Fibroblast of mammary gland (primary cell): ENCODE measurements at regions not wholly inside any gene's neighbourhood (a gene's known extent, or its start where the extent isn't known, plus 50 kb on each side); places are given as distances from the start of the nearest gene placed in this dataset.
A peak's percentile ranks its signal among the peaks of the same experiment; 100 is the strongest.

Source experiments
- DNase-seq: peaks from one replicate; pipeline ENCODE4 v3.0.0-alpha.2; 2010; ENCODE audit warnings: low read depth
- H3K4me3 ChIP-seq: 2 replicates; pipeline ENCODE4 v1.5.1; 2011; ENCODE audit warnings: low read depth, mild to moderate bottlenecking, low read length, moderate library complexity; ENCODE audit not compliant: control insufficient read depth
- TF ChIP-seq, protein P1 (sequence below): conservative IDR thresholded peaks from 2 replicates; pipeline ENCODE4 v1.5.1; 2011; ENCODE audit warnings: low read depth, low read length, inconsistent platforms; ENCODE audit not compliant: control insufficient read depth, insufficient read depth

DNA sequence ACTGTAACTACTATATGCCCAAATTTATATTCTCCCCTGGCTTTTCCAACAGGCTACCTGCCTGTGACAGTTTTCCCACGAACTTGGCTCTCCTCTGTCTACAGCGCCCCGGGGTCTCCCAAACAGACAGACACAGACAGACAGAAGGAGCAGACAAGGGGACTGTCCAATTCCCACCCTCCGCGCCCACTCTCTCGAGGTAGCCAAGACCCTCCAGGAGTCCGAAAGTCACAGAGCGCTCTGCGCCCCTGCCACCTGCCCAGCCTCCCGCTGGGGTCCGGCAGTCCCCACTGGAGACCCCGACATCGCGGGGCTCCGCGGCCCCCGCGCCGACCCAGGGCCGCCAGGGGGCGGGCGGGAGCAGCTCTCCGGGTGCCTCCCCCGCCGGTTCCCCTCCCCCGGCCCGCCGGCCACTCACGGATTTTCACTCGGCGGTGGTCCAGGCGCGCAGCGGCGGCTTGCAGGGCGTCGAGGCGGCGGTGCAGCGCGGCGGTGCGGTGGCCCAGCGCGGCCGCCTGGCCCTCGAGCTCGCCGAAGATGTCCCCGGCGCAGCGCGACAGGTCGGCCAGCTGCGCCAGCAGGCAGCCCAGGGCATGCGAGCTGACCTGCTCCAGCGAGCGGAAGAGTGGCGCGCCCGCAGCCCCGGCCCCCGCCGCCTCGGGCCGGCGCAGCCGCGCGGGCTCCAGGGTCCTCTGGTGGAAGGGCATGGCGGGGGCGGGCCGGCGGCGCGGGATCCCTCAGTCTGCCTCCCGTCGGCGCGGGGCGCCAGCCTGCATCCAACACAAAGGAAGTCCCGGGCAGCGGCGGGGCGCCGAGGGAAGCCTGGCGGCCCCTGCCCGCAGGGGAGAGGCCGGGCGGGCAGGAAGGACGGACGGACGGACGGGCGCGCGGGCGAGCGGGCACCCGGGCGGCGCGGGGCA, 81.3 kb upstream of the CCDC28A start:
- peak overlapping the region; percentile 67 for H3K4me3 ChIP-seq
- peak; percentile 37 for DNase-seq
- TF ChIP-seq, protein P1, sequence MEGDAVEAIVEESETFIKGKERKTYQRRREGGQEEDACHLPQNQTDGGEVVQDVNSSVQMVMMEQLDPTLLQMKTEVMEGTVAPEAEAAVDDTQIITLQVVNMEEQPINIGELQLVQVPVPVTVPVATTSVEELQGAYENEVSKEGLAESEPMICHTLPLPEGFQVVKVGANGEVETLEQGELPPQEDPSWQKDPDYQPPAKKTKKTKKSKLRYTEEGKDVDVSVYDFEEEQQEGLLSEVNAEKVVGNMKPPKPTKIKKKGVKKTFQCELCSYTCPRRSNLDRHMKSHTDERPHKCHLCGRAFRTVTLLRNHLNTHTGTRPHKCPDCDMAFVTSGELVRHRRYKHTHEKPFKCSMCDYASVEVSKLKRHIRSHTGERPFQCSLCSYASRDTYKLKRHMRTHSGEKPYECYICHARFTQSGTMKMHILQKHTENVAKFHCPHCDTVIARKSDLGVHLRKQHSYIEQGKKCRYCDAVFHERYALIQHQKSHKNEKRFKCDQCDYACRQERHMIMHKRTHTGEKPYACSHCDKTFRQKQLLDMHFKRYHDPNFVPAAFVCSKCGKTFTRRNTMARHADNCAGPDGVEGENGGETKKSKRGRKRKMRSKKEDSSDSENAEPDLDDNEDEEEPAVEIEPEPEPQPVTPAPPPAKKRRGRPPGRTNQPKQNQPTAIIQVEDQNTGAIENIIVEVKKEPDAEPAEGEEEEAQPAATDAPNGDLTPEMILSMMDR: peak; percentile 28

DNA sequence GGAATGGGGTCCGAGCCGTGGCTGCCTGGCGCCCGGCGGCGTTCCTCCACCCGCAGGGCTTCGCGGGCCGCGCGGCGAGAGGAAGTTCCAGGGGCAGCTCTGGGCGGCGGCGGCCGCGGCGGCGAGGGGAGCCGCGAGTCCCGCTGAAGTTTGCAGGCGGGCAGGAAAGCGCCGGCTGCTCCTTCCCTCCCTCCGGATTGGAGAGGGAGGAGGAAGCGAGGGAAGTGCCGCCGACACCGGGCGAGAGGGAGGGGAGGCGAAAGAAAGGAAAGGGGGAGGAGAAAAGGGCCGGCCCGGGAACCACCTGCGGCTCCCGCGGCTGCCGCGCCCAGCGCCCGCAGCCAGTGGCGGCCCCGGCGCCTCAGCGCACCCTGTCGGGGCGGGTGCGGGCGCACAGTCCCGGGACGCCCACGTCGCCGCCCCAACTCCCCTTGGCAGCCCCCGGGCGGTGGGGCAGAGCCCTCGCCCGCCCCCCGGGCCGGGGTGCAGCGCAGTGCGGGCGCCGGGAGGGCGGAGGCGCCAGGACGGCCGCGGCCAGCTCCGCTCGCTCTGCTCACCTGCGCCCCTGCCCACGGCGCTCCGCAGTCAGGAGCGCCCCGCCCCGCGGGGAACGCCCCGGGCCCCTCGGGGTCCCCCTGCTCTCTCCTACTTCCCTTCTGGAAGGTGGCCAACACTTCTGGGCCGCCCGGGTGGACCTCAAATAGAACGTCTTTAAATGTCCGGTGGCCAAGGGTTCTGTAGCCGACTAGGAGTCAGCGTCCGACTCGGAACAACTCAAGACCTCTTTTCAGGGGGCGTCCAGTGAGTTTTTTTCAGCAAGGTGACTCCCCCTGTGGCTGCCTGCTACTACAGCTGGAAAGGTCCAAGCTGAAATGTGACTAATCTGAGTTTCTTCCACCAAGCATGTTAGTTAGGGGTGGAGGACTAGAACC, 80.3 kb upstream of the CCDC28A start:
- TF ChIP-seq, protein P1: no peak
- DNase-seq: peak; percentile 52
- peak overlapping the region; percentile 67 for H3K4me3 ChIP-seq

DNA sequence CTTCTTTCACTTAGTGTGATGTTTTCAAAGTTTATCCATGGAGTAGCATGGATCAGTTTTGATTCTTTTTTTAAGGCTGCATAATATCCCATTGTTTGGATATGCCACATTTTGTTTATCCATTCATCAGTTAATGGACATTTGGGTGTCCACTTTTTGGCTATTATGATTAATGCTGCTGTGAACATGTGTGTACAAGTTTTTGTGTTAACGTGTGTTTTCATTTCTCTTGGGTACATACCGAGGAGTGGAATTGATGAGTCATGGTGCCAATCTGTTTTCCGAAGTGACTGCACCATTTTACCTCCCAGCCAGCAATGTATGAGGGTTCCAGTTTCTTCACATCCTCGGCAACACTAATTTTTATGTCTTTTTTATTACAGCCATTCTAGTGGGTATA, 78.4 kb upstream of the CCDC28A start:
- H3K4me3 ChIP-seq: no peak overlapping the region
- TF ChIP-seq, protein P1: no peak
- DNase-seq: peak; percentile 41

DNA sequence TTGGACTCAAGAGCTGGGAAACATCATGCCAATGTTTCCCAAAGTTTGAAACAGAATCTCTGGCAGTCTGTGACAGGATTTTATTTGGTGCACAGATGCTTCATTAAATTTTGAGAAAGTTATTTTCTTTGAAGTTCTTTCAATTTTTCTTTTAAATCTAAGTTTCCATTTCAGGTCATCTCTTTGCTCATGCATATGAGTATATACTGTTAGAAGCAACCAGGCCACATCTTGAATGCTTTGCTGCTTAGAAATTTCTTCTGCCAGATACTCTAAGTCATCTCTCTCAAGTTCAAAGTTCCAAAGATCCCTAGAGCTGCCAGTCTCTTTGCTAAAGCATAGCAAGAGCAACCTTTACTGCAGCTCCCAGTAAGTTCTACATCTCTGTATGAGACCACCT, 59.1 kb upstream of the CCDC28A start:
- no peak overlapping the region for H3K4me3 ChIP-seq
- TF ChIP-seq, protein P1: no peak
- no peak for DNase-seq

DNA sequence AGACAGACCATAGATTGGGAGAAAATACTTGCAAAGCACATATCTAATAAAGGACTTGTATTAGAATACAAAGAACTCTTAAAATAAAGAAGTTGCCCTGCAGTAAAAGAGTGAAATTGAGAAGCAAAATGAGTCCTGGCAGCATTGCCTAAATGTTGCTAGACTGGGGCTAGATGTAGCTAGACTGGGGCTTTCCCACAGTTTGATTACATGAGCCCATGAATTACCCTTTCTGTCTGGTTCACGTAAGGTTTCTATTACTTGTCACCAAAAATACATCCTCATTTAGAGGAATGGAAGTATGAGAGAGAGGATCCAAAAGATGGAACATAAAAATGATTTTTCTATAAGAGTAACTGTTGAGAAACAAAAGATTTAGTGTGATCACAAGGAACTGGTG, 57.6 kb upstream of the CCDC28A start:
- no peak for DNase-seq
- TF ChIP-seq, protein P1: no peak
- H3K4me3 ChIP-seq: no peak overlapping the region

DNA sequence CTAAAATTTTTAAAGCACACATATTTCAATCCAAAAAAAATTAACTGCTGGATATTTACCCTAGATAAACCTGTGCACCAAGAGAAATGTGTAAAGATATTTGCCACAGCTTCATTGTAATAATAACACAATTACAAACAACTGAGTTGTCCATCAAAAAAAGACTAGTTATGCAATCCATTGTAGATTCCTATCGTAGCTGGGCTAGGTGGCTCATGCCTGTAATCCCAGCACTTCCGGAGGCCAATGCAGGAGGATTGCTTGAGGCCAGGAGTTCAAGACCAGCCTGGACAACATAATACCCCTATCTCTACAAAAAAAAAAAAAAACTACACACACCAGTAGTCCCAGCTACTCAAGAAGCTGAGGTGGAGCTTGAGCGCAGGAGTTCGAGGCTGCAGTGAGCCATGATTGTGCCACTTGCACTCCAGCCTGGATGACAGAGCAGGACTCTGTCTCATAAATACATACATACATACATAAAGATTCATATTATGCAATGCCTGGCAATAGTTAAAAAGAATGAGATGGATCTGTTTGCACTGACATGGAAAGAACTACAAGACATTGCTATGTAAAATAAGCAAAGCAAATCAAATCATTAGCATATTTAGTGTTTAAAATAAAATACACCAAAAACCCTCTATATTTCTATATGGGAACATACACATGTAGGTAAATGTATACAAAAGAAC, 56.5 kb upstream of the CCDC28A start:
- TF ChIP-seq, protein P1: no peak
- DNase-seq: no peak
- H3K4me3 ChIP-seq: no peak overlapping the region
